Endodermal cell (in vitro differentiated cells): ENCODE measurements at regions not wholly inside any gene's neighbourhood (a gene's known extent, or its start where the extent isn't known, plus 50 kb on each side); places are given as distances from the start of the nearest gene placed in this dataset.

Source experiments
- DNase-seq: peaks from one replicate; pipeline ENCODE4 v3.0.0-alpha.2; 2017
- H3K27ac ChIP-seq: 2 replicates; pipeline ENCODE4 v1.5.1; 2013; ENCODE audit warnings: mild to moderate bottlenecking, low read depth, low read length, moderate library complexity
- H3K27me3 ChIP-seq: 2 replicates; pipeline ENCODE4 v1.6.1; 2013; ENCODE audit warnings: mild to moderate bottlenecking, low read length, moderate library complexity; ENCODE audit not compliant: insufficient read depth, control insufficient read depth, poor library complexity, severe bottlenecking
- H3K36me3 ChIP-seq: 2 replicates; pipeline ENCODE4 v1.7.0; 2013; ENCODE audit warnings: mild to moderate bottlenecking, low read length, moderate library complexity; ENCODE audit not compliant: control insufficient read depth, insufficient read depth
- H3K4me1 ChIP-seq: one replicate; pipeline ENCODE4 v1.7.0; 2013; ENCODE audit warnings: low read length; ENCODE audit not compliant: control insufficient read depth, insufficient read depth
- H3K4me3 ChIP-seq: 2 replicates; pipeline ENCODE4 v1.5.1; 2013; ENCODE audit warnings: mild to moderate bottlenecking, low read length, moderate library complexity
- H3K9ac ChIP-seq: 2 replicates; pipeline ENCODE4 v1.6.1; 2013; ENCODE audit warnings: mild to moderate bottlenecking, low read length, moderate library complexity; ENCODE audit not compliant: poor library complexity, severe bottlenecking; ENCODE audit errors: extremely low read depth
- H3K9me3 ChIP-seq: 2 replicates; pipeline ENCODE4 v1.6.1; 2013; ENCODE audit warnings: mild to moderate bottlenecking, low read length, moderate library complexity; ENCODE audit not compliant: control insufficient read depth
- H3K27ac Mint-ChIP-seq: 2 replicates; pipeline ENCODE4 v1.8.0; 2020; ENCODE audit warnings: mixed read lengths
- H3K27me3 Mint-ChIP-seq: 2 replicates; pipeline ENCODE4 v1.8.0; 2021; ENCODE audit warnings: mild to moderate bottlenecking, mixed read lengths; ENCODE audit not compliant: insufficient read depth
- H3K36me3 Mint-ChIP-seq: 2 replicates; pipeline ENCODE4 v1.8.0; 2020; ENCODE audit warnings: low read depth, mixed read lengths
- H3K4me1 Mint-ChIP-seq: 2 replicates; pipeline ENCODE4 v1.8.0; 2020; ENCODE audit warnings: mixed read lengths
- H3K4me3 Mint-ChIP-seq: 2 replicates; pipeline ENCODE4 v1.8.0; 2020; ENCODE audit warnings: mild to moderate bottlenecking, moderate library complexity, mixed read lengths
- H3K9me3 Mint-ChIP-seq: 2 replicates; pipeline ENCODE4 v1.8.0; 2020; ENCODE audit warnings: mild to moderate bottlenecking, mixed read lengths
- CTCF ChIP-seq: fragments of 200-600 bp; sonication (generic); conservative IDR thresholded peaks from 2 replicates; pipeline ENCODE4 v1.5.0; 2021; ENCODE audit warnings: antibody characterized with exemption, mild to moderate bottlenecking
- WGBS, 2 experiments: methylation state at CpG; one replicate each; pipeline versions ENCODE4 v1.1.5 to v1.1.7; 2013; ENCODE audit warnings: missing lambda C conversion rate in 2 of 2, mixed read lengths in 1 of 2; ENCODE audit not compliant: insufficient coverage in 1 of 2, insufficient read length in 1 of 2; 5-methylcytosine and 5-hydroxymethylcytosine counted together

GRCh38 chr6:115363379-115363778 is 697.3 kb downstream of the FRK start:
- Mint-ChIP-seq H3K36me3 (peaks cover 8% of the 10 kb centered on the region), H3K9me3 (peaks cover 31% of the 10 kb centered on the region), H3K4me3 (no peak overlapping the region), H3K27ac (no peak overlapping the region), H3K27me3 (no peaks in the 10 kb centered on the region), H3K4me1 (peaks cover 5% of the 10 kb centered on the region)
- Histone ChIP-seq H3K36me3 (no peaks in the 10 kb centered on the region), H3K9me3 (peaks cover 33% of the 10 kb centered on the region), H3K4me3 (no peak overlapping the region), H3K9ac (no peak overlapping the region), H3K27ac (no peak overlapping the region), H3K27me3 (no peaks in the 10 kb centered on the region), H3K4me1 (no peaks in the 10 kb centered on the region)
- no peak for DNase-seq
- no peak for TF ChIP-seq CTCF
- 94 to 96% methylated on average over 3 to 4 of the region's 4 CpGs for WGBS, 2 experiments

- no peak overlapping the region for H3K27ac Mint-ChIP-seq
- no peak overlapping the region for H3K4me3 Mint-ChIP-seq
- H3K9ac ChIP-seq = no peak overlapping the region
- no peaks in the 10 kb centered on the region for H3K36me3 ChIP-seq
- no peaks in the 10 kb centered on the region for H3K27me3 Mint-ChIP-seq
- 100% methylated on average over 1 of the region's 1 CpG; no CpG with 5 or more reads in 1 of the 2 experiments for WGBS, 2 experiments
- H3K4me1 Mint-ChIP-seq = peaks cover 5% of the 10 kb centered on the region
- H3K9me3 ChIP-seq = peaks cover 25% of the 10 kb centered on the region
- H3K9me3 Mint-ChIP-seq = peaks cover 26% of the 10 kb centered on the region
- H3K4me3 ChIP-seq = no peak overlapping the region
- H3K27ac ChIP-seq = no peak overlapping the region
- no peaks in the 10 kb centered on the region for H3K4me1 ChIP-seq
- H3K36me3 Mint-ChIP-seq = peaks cover 8% of the 10 kb centered on the region
- H3K27me3 ChIP-seq = no peaks in the 10 kb centered on the region
- TF ChIP-seq CTCF = no peak
- no peak for DNase-seq
Observed at GRCh38 chr6:115362234-115362633, 698.5 kb downstream of the FRK start.

- no peak for DNase-seq
- Histone ChIP-seq H3K4me3 (no peak overlapping the region), H3K27me3 (no peaks in the 10 kb centered on the region), H3K4me1 (peaks cover under 1% of the 10 kb centered on the region), H3K36me3 (no peaks in the 10 kb centered on the region), H3K9ac (no peak overlapping the region), H3K27ac (no peak overlapping the region), H3K9me3 (peaks cover 22% of the 10 kb centered on the region)
- no peak for TF ChIP-seq CTCF
- H3K4me1 Mint-ChIP-seq = peaks cover 3% of the 10 kb centered on the region
- 94 to 100% methylated on average over 2 of the region's 2 CpGs for WGBS, 2 experiments
- H3K9me3 Mint-ChIP-seq = peaks cover 11% of the 10 kb centered on the region
- H3K36me3 Mint-ChIP-seq = peaks cover 3% of the 10 kb centered on the region
- H3K27ac Mint-ChIP-seq = no peak overlapping the region
- peaks cover 8% of the 10 kb centered on the region for H3K27me3 Mint-ChIP-seq
- no peak overlapping the region for H3K4me3 Mint-ChIP-seq
Observed at GRCh38 chr6:115360602-115361325, 699.9 kb downstream of the FRK start.
